Activated T-helper 1 cell treated with Interleukin-2 at 50 U/mL for 16 hours (primary cell): ENCODE measurements at regions not wholly inside any gene's neighbourhood (a gene's known extent, or its start where the extent isn't known, plus 50 kb on each side); places are given as distances from the start of the nearest gene placed in this dataset.
"Not testable (repeated sequence)": the region's sequence is repeated elsewhere in the genome, so short reads cannot be mapped to it uniquely, and the experiment has no call there.

ENCODE experiments used
- DNase-seq: peaks from one replicate; pipeline ENCODE4 v3.0.0-alpha.2; 2020; ENCODE audit warnings: low read depth

- no peak for DNase-seq
Observed at GRCh38 chr18:62629031-62629430, 86.3 kb upstream of the PHLPP1 start.

GRCh38 chr18:62631173-62631572, 84.2 kb upstream of the PHLPP1 start:
- no peak for DNase-seq

- no peak for DNase-seq
Observed at GRCh38 chr18:62632788-62633455, 82.4 kb upstream of the PHLPP1 start.

- DNase-seq: no peak
Observed at GRCh38 chr18:62634458-62634857, 80.9 kb upstream of the PHLPP1 start.

- DNase-seq: no peak
Observed at GRCh38 chr18:62634979-62635630, 80.2 kb upstream of the PHLPP1 start.

GRCh38 chr18:62637403-62637802, 77.9 kb upstream of the PHLPP1 start:
- DNase-seq: no peak

GRCh38 chr18:62637807-62638687, 77.3 kb upstream of the PHLPP1 start:
- DNase-seq: peak; percentile 7

GRCh38 chr18:62643181-62643580, 72.2 kb upstream of the PHLPP1 start:
- DNase-seq: no peak

- no peak for DNase-seq
Observed at GRCh38 chr18:62644773-62645172, 70.6 kb upstream of the PHLPP1 start.

- DNase-seq: no peak
Observed at GRCh38 chr18:62647179-62647578, 68.2 kb upstream of the PHLPP1 start.

- no peak for DNase-seq
Observed at GRCh38 chr18:62648045-62648678, 67.2 kb upstream of the PHLPP1 start.

- no peak for DNase-seq
Observed at GRCh38 chr18:62651276-62652056, 63.9 kb upstream of the PHLPP1 start.

GRCh38 chr18:62652057-62652629, 63.2 kb upstream of the PHLPP1 start:
- DNase-seq: not testable (repeated sequence)

GRCh38 chr18:62655520-62656219, 59.7 kb upstream of the PHLPP1 start:
- DNase-seq: no peak

GRCh38 chr18:62658028-62658427, 57.3 kb upstream of the PHLPP1 start:
- no peak for DNase-seq

- no peak for DNase-seq
Observed at GRCh38 chr18:62659698-62660097, 55.6 kb upstream of the PHLPP1 start.

- DNase-seq: no peak
Observed at GRCh38 chr18:62660691-62661090, 54.6 kb upstream of the PHLPP1 start.

- no peak for DNase-seq
Observed at GRCh38 chr18:62663731-62664336, 51.5 kb upstream of the PHLPP1 start.

- no peak for DNase-seq
Observed at GRCh38 chr18:62664414-62664813, 50.9 kb upstream of the PHLPP1 start.

- no peak for DNase-seq
Observed at GRCh38 chr18:62665188-62665587, 50.2 kb upstream of the PHLPP1 start.
